ENCODE measurements at regions not wholly inside any gene's neighbourhood (a gene's known extent, or its start where the extent isn't known, plus 50 kb on each side); places are given as distances from the start of the nearest gene placed in this dataset.

GRCh38 chr5:164353155-164353554, 847.7 kb downstream of the MAT2B start:
- ChIA-PET CTCF (no interaction called here), POLR2A (no interaction called here)
- H3K4me3 Mint-ChIP-seq = no peak overlapping the region
- no peaks in the 10 kb centered on the region for H3K4me1 Mint-ChIP-seq
- intact Hi-C loops (cut with micrococcal nuclease) = no loop called here
- H3K27me3 Mint-ChIP-seq = no peaks in the 10 kb centered on the region
- Histone ChIP-seq H3K4me3 (ENCODE audit: low read length) (no peak overlapping the region), H3K27ac (ENCODE audit: low read depth, low read length) (no peak overlapping the region), H3K4me1 (ENCODE audit: control insufficient read depth in 2 of 2, insufficient read depth in 2 of 2, low read length in 2 of 2) (no peaks in the 10 kb centered on the region), H3K9me3 (ENCODE audit: control insufficient read depth in 2 of 3, low read length in 3 of 3) (no peaks in the 10 kb centered on the region), H3K36me3 (ENCODE audit: control insufficient read depth in 2 of 3, insufficient read depth in 3 of 3, low read length in 3 of 3) (no peaks in the 10 kb centered on the region), H3K27me3 (ENCODE audit: control insufficient read depth in 2 of 2, insufficient read depth in 2 of 2, low read length in 2 of 2) (no peaks in the 10 kb centered on the region)
- DNase-seq (no peak), ATAC-seq (no peak)
- H3K9me3 Mint-ChIP-seq = peaks cover 0 to 12% (median 3%) of the 10 kb centered on the region in 11 donors
- H3K27ac Mint-ChIP-seq = no peak overlapping the region
- H3K36me3 Mint-ChIP-seq = no peaks in the 10 kb centered on the region

DNA sequence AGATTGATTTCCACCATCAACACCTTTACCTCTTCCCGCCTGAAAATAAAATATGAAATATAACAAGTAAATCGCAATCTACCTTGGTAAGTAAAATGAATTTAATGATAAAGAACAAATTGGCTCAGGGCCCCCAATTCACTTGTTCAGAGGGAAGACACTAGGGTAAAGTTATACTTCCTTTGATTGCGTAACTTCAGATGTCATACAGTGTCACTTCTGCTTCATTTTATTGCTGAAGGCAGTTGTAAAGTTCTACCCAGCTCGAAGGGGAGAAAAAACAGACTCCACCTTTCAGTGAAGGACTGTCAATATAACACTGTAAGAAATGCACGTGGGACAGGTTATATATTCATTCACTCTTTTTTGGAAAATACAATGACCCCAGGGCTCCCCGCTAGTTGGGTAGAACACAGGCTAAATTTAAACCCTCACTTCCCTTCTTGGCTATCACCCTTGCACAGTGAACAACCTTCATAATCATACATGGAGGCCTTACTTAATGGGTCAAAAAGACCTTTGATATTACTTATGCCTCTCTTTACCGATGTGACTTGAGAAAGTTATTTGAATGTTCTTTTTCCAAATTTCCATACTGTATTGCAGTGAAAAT, 848.8 kb downstream of the MAT2B start:
- Mint-ChIP-seq H3K27me3 (no peaks in the 10 kb centered on the region), H3K9me3 (peaks cover 0 to 9% (median under 1%) of the 10 kb centered on the region in 11 donors), H3K4me3 (no peak overlapping the region), H3K36me3 (no peaks in the 10 kb centered on the region), H3K4me1 (no peaks in the 10 kb centered on the region), H3K27ac (no peak overlapping the region)
- no peak for DNase-seq
- intact Hi-C loops (cut with micrococcal nuclease) = no loop called here
- Histone ChIP-seq H3K27me3 (ENCODE audit: control insufficient read depth in 2 of 2, insufficient read depth in 2 of 2, low read length in 2 of 2) (no peaks in the 10 kb centered on the region), H3K36me3 (ENCODE audit: control insufficient read depth in 2 of 3, insufficient read depth in 3 of 3, low read length in 3 of 3) (no peaks in the 10 kb centered on the region), H3K4me3 (ENCODE audit: low read length) (no peak overlapping the region), H3K27ac (ENCODE audit: low read depth, low read length) (no peak overlapping the region), H3K9me3 (ENCODE audit: control insufficient read depth in 2 of 3, low read length in 3 of 3) (no peaks in the 10 kb centered on the region), H3K4me1 (ENCODE audit: control insufficient read depth in 2 of 2, insufficient read depth in 2 of 2, low read length in 2 of 2) (no peaks in the 10 kb centered on the region)
- POLR2A ChIA-PET = no interaction called here
- no peak for ATAC-seq
- CTCF ChIA-PET = no interaction called here

GRCh38 chr5:164355267-164355830, 849.9 kb downstream of the MAT2B start:
- POLR2A ChIA-PET = no interaction called here
- Histone ChIP-seq H3K36me3 (ENCODE audit: control insufficient read depth in 2 of 3, insufficient read depth in 3 of 3, low read length in 3 of 3) (no peaks in the 10 kb centered on the region), H3K27me3 (ENCODE audit: control insufficient read depth in 2 of 2, insufficient read depth in 2 of 2, low read length in 2 of 2) (no peaks in the 10 kb centered on the region), H3K27ac (ENCODE audit: low read depth, low read length) (no peak overlapping the region), H3K4me3 (ENCODE audit: low read length) (no peak overlapping the region), H3K4me1 (ENCODE audit: control insufficient read depth in 2 of 2, insufficient read depth in 2 of 2, low read length in 2 of 2) (no peaks in the 10 kb centered on the region), H3K9me3 (ENCODE audit: control insufficient read depth in 2 of 3, low read length in 3 of 3) (no peaks in the 10 kb centered on the region)
- ATAC-seq (no peak), DNase-seq (no peak)
- Mint-ChIP-seq H3K27me3 (no peaks in the 10 kb centered on the region), H3K4me1 (no peaks in the 10 kb centered on the region), H3K4me3 (no peak overlapping the region), H3K27ac (no peak overlapping the region), H3K36me3 (no peaks in the 10 kb centered on the region), H3K9me3 (peaks cover 0 to 9% (median 0%) of the 10 kb centered on the region in 11 donors)
- intact Hi-C loops (cut with micrococcal nuclease) = no loop called here
- CTCF ChIA-PET = no interaction called here

- ChIA-PET CTCF (no interaction called here), POLR2A (no interaction called here)
- Mint-ChIP-seq H3K4me3 (no peak overlapping the region), H3K9me3 (peaks cover 0 to 9% (median 0%) of the 10 kb centered on the region in 11 donors), H3K36me3 (no peaks in the 10 kb centered on the region), H3K27me3 (no peaks in the 10 kb centered on the region), H3K4me1 (no peaks in the 10 kb centered on the region), H3K27ac (no peak overlapping the region)
- DNase-seq = no peak
- H3K27me3 ChIP-seq (ENCODE audit: control insufficient read depth in 2 of 2, insufficient read depth in 2 of 2, low read length in 2 of 2) = no peaks in the 10 kb centered on the region
- no peaks in the 10 kb centered on the region for H3K4me1 ChIP-seq (ENCODE audit: control insufficient read depth in 2 of 2, insufficient read depth in 2 of 2, low read length in 2 of 2)
- ATAC-seq = no peak
- no peaks in the 10 kb centered on the region for H3K9me3 ChIP-seq (ENCODE audit: control insufficient read depth in 2 of 3, low read length in 3 of 3)
- no peaks in the 10 kb centered on the region for H3K36me3 ChIP-seq (ENCODE audit: control insufficient read depth in 2 of 3, insufficient read depth in 3 of 3, low read length in 3 of 3)
- H3K4me3 ChIP-seq (ENCODE audit: low read length) = no peak overlapping the region
- H3K27ac ChIP-seq (ENCODE audit: low read depth, low read length) = no peak overlapping the region
- intact Hi-C loops (cut with micrococcal nuclease) = no loop called here
Observed at GRCh38 chr5:164356790-164357189, 851.4 kb downstream of the MAT2B start.

GRCh38 chr5:164357395-164358033, 852.1 kb downstream of the MAT2B start:
- H3K27ac ChIP-seq (ENCODE audit: low read depth, low read length) = no peak overlapping the region
- intact Hi-C loops (cut with micrococcal nuclease) = no loop called here
- Mint-ChIP-seq H3K27me3 (no peaks in the 10 kb centered on the region), H3K36me3 (no peaks in the 10 kb centered on the region), H3K9me3 (peaks cover 0 to 9% (median 0%) of the 10 kb centered on the region in 11 donors), H3K4me3 (no peak overlapping the region), H3K27ac (no peak overlapping the region), H3K4me1 (no peaks in the 10 kb centered on the region)
- DNase-seq (no peak), ATAC-seq (no peak)
- no peaks in the 10 kb centered on the region for H3K4me1 ChIP-seq (ENCODE audit: control insufficient read depth in 2 of 2, insufficient read depth in 2 of 2, low read length in 2 of 2)
- H3K27me3 ChIP-seq (ENCODE audit: control insufficient read depth in 2 of 2, insufficient read depth in 2 of 2, low read length in 2 of 2) = no peaks in the 10 kb centered on the region
- no peaks in the 10 kb centered on the region for H3K36me3 ChIP-seq (ENCODE audit: control insufficient read depth in 2 of 3, insufficient read depth in 3 of 3, low read length in 3 of 3)
- ChIA-PET POLR2A (no interaction called here), CTCF (no interaction called here)
- no peak overlapping the region for H3K4me3 ChIP-seq (ENCODE audit: low read length)
- H3K9me3 ChIP-seq (ENCODE audit: control insufficient read depth in 2 of 3, low read length in 3 of 3) = no peaks in the 10 kb centered on the region

DNA sequence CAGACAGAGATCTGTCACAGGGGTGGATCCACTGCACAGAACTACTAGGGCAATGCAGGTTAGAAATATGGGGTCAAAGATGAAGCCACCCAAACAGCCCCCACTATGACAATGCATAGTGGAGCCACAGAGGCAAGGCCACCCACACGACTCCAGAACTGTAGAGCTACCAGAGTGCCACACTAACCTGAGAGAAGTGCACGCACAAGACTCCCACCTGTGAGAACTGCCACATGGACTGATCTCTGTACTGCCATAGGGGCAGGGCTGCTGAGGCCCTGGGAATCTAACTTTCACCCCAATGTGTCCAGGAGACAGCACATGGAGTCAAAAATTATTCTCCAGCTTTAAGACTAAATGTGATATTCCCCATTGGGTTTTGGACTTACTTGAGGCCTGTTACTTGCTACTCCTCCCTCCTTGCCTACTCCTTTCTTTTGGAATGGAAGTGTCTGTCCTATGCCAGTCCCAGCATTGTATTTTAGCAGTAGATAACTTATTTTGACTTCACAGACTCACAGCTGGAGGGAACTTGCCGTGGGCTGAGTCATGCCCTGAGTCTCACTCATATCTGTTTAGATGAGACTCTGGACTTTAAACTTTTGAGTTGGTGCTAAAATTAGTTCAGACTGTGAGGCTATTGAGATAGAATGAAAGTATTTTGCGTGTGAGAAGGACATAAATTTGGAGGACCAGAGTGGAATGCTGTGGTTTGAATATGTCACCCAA, 853.3 kb downstream of the MAT2B start:
- Histone ChIP-seq H3K36me3 (ENCODE audit: control insufficient read depth in 2 of 3, insufficient read depth in 3 of 3, low read length in 3 of 3) (no peaks in the 10 kb centered on the region), H3K4me3 (ENCODE audit: low read length) (no peak overlapping the region), H3K27me3 (ENCODE audit: control insufficient read depth in 2 of 2, insufficient read depth in 2 of 2, low read length in 2 of 2) (no peaks in the 10 kb centered on the region), H3K9me3 (ENCODE audit: control insufficient read depth in 2 of 3, low read length in 3 of 3) (no peaks in the 10 kb centered on the region), H3K4me1 (ENCODE audit: control insufficient read depth in 2 of 2, insufficient read depth in 2 of 2, low read length in 2 of 2) (no peaks in the 10 kb centered on the region), H3K27ac (ENCODE audit: low read depth, low read length) (no peak overlapping the region)
- Mint-ChIP-seq H3K27ac (no peak overlapping the region), H3K36me3 (no peaks in the 10 kb centered on the region), H3K27me3 (no peaks in the 10 kb centered on the region), H3K4me1 (no peaks in the 10 kb centered on the region), H3K9me3 (peaks cover 0 to 5% (median 0%) of the 10 kb centered on the region in 11 donors), H3K4me3 (no peak overlapping the region)
- CTCF ChIA-PET = no interaction called here
- POLR2A ChIA-PET = no interaction called here
- intact Hi-C loops (cut with micrococcal nuclease) = no loop called here
- ATAC-seq = no peak
- no peak for DNase-seq

All from naive thymus-derived CD4-positive, alpha-beta T cell (primary cell).